D721Med (cell line): ENCODE measurements at regions not wholly inside any gene's neighbourhood (a gene's known extent, or its start where the extent isn't known, plus 50 kb on each side); places are given as distances from the start of the nearest gene placed in this dataset.

Experiments used
- DNase-seq: peaks from one replicate; pipeline ENCODE4 v3.0.0; 2011; ENCODE audit warnings: low spot score; ENCODE audit not compliant: insufficient read length
- FAIRE-seq: peaks from 2 replicates; lab custom pipeline; 2011; peaks lifted over from hg19 to GRCh38; lab: Jason Lieb, UNC
- TF ChIP-seq, protein P1 (sequence below): IDR thresholded peaks from 2 replicates; pipeline ENCODE4 v1.5.1; 2012; ENCODE audit warnings: mild to moderate bottlenecking, control low read depth; ENCODE audit not compliant: insufficient read depth; ENCODE audit errors: missing control alignments

DNA sequence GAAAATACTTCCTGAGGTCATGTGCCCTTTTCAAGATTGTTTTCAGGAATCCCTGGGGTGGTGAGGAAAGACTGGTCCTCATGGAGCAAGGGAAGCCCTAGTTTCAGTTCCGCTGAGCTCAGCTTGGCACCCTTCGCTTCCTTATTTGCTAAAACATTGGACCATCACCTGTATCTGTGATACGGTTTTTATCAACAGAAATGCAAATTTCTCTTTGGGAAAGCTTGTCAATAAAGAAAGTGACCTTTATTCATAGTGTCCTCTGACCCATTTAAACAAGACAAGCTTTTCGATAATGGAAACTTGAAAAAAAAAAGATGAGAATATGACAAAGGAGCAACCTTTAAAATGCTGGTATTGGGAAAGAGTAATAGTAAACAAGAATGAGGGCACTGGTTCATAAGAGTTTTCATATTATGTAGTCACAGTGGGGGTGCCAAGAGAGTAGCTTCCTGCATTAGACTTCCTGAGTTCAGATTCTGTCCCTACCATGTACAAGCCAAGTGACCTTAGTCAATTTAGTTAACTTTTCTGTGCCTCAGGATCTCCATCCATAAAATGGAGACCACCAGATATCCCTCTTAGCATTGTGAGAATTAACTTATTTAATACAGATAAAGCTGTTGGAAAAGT, 57.0 kb upstream of the RAI2 start:
- FAIRE-seq: no peak
- no peak for DNase-seq
- TF ChIP-seq, protein P1, sequence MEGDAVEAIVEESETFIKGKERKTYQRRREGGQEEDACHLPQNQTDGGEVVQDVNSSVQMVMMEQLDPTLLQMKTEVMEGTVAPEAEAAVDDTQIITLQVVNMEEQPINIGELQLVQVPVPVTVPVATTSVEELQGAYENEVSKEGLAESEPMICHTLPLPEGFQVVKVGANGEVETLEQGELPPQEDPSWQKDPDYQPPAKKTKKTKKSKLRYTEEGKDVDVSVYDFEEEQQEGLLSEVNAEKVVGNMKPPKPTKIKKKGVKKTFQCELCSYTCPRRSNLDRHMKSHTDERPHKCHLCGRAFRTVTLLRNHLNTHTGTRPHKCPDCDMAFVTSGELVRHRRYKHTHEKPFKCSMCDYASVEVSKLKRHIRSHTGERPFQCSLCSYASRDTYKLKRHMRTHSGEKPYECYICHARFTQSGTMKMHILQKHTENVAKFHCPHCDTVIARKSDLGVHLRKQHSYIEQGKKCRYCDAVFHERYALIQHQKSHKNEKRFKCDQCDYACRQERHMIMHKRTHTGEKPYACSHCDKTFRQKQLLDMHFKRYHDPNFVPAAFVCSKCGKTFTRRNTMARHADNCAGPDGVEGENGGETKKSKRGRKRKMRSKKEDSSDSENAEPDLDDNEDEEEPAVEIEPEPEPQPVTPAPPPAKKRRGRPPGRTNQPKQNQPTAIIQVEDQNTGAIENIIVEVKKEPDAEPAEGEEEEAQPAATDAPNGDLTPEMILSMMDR: no peak

DNA sequence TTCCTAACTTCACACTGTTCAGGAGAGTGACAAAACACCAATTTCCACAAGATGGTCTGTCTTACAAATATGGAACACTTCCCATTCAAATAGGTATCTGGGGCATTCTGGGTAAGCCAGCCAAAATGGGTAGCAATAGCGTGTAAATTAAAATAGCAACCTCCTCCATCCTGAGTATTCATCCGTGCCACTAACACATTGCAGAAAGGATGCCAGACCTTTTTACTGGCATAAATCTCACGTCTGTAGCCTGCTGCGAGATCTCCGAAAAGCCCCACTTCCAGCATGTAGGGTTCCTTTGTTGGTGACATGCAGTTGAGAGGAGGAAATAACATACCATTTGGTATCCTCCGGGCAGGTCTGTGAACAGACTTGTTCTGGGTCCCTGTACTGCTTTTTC, 52.7 kb upstream of the RAI2 start:
- FAIRE-seq (no peak), DNase-seq (no peak)
- TF ChIP-seq, protein P1: no peak
